Neural crest cell (in vitro differentiated cells): ENCODE measurements at regions not wholly inside any gene's neighbourhood (a gene's known extent, or its start where the extent isn't known, plus 50 kb on each side); places are given as distances from the start of the nearest gene placed in this dataset.

ENCODE experiments used
- DNase-seq: peaks from one replicate; pipeline ENCODE4 v3.0.0; 2021; ENCODE audit warnings: low read depth, mixed read lengths, low spot score
- H3K27ac Mint-ChIP-seq: one replicate; pipeline ENCODE4 v1.8.0; 2021; ENCODE audit warnings: mild to moderate bottlenecking, mixed read lengths; ENCODE audit not compliant: unreplicated experiment
- H3K27me3 Mint-ChIP-seq: 2 replicates; pipeline ENCODE4 v1.8.0; 2021; ENCODE audit warnings: low read depth, mild to moderate bottlenecking, mixed read lengths
- H3K36me3 Mint-ChIP-seq: 2 replicates; pipeline ENCODE4 v1.8.0; 2021; ENCODE audit warnings: low read depth, mild to moderate bottlenecking, mixed read lengths
- H3K4me1 Mint-ChIP-seq: 2 replicates; pipeline ENCODE4 v1.8.0; 2021; ENCODE audit warnings: mixed read lengths
- H3K4me3 Mint-ChIP-seq: one replicate; pipeline ENCODE4 v1.8.0; 2021; ENCODE audit warnings: mild to moderate bottlenecking, mixed read lengths
- H3K9me3 Mint-ChIP-seq: 2 replicates; pipeline ENCODE4 v1.8.0; 2021; ENCODE audit warnings: mixed read lengths
- CTCF ChIP-seq: fragments of 200-600 bp; sonication (generic); conservative IDR thresholded peaks from 2 replicates; pipeline ENCODE4 v1.5.0; 2021; ENCODE audit warnings: antibody characterized with exemption, mild to moderate bottlenecking

GRCh38 chr1:56070601-56071000 lies 508.8 kb downstream of the PLPP3 start:
- Mint-ChIP-seq H3K4me1 (no peaks in the 10 kb centered on the region), H3K9me3 (no peaks in the 10 kb centered on the region), H3K4me3 (no peak overlapping the region), H3K27ac (no peak overlapping the region), H3K36me3 (no peaks in the 10 kb centered on the region), H3K27me3 (no peaks in the 10 kb centered on the region)
- no peak for DNase-seq
- TF ChIP-seq CTCF = no peak

- Mint-ChIP-seq H3K4me3 (no peak overlapping the region), H3K9me3 (no peaks in the 10 kb centered on the region), H3K36me3 (no peaks in the 10 kb centered on the region), H3K27me3 (no peaks in the 10 kb centered on the region), H3K4me1 (no peaks in the 10 kb centered on the region), H3K27ac (no peak overlapping the region)
- DNase-seq = no peak
- no peak for TF ChIP-seq CTCF
These were observed 509.5 kb downstream of the PLPP3 start for GRCh38 chr1:56069824-56070223.

- Mint-ChIP-seq H3K4me1 (peaks cover 3% of the 10 kb centered on the region), H3K36me3 (no peaks in the 10 kb centered on the region), H3K27ac (no peak overlapping the region), H3K27me3 (no peaks in the 10 kb centered on the region), H3K4me3 (no peak overlapping the region), H3K9me3 (peaks cover under 1% of the 10 kb centered on the region)
- DNase-seq = no peak
- TF ChIP-seq CTCF = no peak
These were observed 510.5 kb downstream of the PLPP3 start for GRCh38 chr1:56068908-56069307.

- DNase-seq = no peak
- H3K27ac Mint-ChIP-seq = no peak overlapping the region
- TF ChIP-seq CTCF = no peak
- H3K4me1 Mint-ChIP-seq = peaks cover 10% of the 10 kb centered on the region
- peaks cover 2% of the 10 kb centered on the region for H3K9me3 Mint-ChIP-seq
- H3K36me3 Mint-ChIP-seq = no peaks in the 10 kb centered on the region
- H3K27me3 Mint-ChIP-seq = no peaks in the 10 kb centered on the region
- no peak overlapping the region for H3K4me3 Mint-ChIP-seq
These were observed 511.2 kb downstream of the PLPP3 start for GRCh38 chr1:56068210-56068609.

- peaks cover 2% of the 10 kb centered on the region for H3K9me3 Mint-ChIP-seq
- DNase-seq = no peak
- no peak overlapping the region for H3K27ac Mint-ChIP-seq
- H3K36me3 Mint-ChIP-seq = no peaks in the 10 kb centered on the region
- H3K27me3 Mint-ChIP-seq = no peaks in the 10 kb centered on the region
- peaks cover 21% of the 10 kb centered on the region for H3K4me1 Mint-ChIP-seq
- no peak for TF ChIP-seq CTCF
- H3K4me3 Mint-ChIP-seq = no peak overlapping the region
These were observed 513.6 kb downstream of the PLPP3 start for GRCh38 chr1:56065729-56066128.

GRCh38 chr1:56064705-56065104 lies 514.7 kb downstream of the PLPP3 start:
- H3K4me3 Mint-ChIP-seq = no peak overlapping the region
- TF ChIP-seq CTCF = no peak

More at GRCh38 chr1:56064705-56065104, 514.7 kb downstream of the PLPP3 start:
- Mint-ChIP-seq H3K27me3 (no peaks in the 10 kb centered on the region), H3K9me3 (peaks cover 2% of the 10 kb centered on the region), H3K27ac (no peak overlapping the region), H3K4me1 (peaks cover 21% of the 10 kb centered on the region), H3K36me3 (no peaks in the 10 kb centered on the region)
- DNase-seq = no peak
